Transverse colon (tissue), 3 donors: ENCODE measurements at regions not wholly inside any gene's neighbourhood (a gene's known extent, or its start where the extent isn't known, plus 50 kb on each side); places are given as distances from the start of the nearest gene placed in this dataset.

ENCODE experiments used
- POLR2A ChIP-seq: fragments of 450-650 bp; IDR thresholded peaks from one replicate; pipeline ENCODE4 v1.6.1; 2016; ENCODE audit warnings: antibody characterized with exemption, mild to moderate bottlenecking, moderate library complexity
- TF ChIP-seq, protein P1 (sequence below), 5 experiments: fragments of 200-600 bp in 3 of 5; fragments of 450-650 bp in 2 of 5; sonication (generic) in 3 of 5; IDR thresholded peaks; 1 replicate in 2 of 5; 2 replicates in 3 of 5; pipeline ENCODE4 v1.5.1; 2016 to 2017; ENCODE audit warnings: antibody characterized with exemption in 5 of 5, inconsistent platforms in 3 of 5, mild to moderate bottlenecking in 2 of 5, moderate library complexity in 1 of 5

DNA sequence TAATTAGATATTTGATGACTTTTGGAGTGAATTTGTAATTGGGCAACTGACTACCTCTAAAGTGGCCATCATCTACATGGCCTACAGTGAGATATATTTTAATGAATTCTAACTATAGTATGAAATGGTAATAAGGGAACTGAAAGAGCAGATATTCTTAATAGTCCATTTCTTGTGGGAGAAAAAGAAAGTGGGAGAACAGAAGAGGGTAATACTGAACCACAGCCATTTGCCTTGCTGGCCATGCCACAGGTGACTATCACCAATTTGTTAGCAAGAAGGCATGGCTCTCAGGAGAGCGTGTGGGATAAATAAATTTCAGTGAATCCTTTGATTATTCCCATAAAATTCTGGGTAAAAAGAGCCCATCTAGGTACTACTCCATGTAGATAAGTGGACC, 1074.0 kb upstream of the MAP3K7 start:
- TF ChIP-seq, protein P1, sequence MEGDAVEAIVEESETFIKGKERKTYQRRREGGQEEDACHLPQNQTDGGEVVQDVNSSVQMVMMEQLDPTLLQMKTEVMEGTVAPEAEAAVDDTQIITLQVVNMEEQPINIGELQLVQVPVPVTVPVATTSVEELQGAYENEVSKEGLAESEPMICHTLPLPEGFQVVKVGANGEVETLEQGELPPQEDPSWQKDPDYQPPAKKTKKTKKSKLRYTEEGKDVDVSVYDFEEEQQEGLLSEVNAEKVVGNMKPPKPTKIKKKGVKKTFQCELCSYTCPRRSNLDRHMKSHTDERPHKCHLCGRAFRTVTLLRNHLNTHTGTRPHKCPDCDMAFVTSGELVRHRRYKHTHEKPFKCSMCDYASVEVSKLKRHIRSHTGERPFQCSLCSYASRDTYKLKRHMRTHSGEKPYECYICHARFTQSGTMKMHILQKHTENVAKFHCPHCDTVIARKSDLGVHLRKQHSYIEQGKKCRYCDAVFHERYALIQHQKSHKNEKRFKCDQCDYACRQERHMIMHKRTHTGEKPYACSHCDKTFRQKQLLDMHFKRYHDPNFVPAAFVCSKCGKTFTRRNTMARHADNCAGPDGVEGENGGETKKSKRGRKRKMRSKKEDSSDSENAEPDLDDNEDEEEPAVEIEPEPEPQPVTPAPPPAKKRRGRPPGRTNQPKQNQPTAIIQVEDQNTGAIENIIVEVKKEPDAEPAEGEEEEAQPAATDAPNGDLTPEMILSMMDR (IDR thresholded peaks at IDR 0.05), result no peak
- no peak for TF ChIP-seq POLR2A
